ENCODE measurements at regions not wholly inside any gene's neighbourhood (a gene's known extent, or its start where the extent isn't known, plus 50 kb on each side); places are given as distances from the start of the nearest gene placed in this dataset.

- no peak for DNase-seq (ENCODE audit: low read depth)
- no peak for TF ChIP-seq CTCF (IDR thresholded peaks at IDR 0.05; ENCODE audit: low read depth, low read length, missing control alignments)
- H3K4me3 ChIP-seq (ENCODE audit: low read depth, low read length), result no peak overlapping the region
These were observed 130.3 kb downstream of the IRF8 start for GRCh38 chr16:86029131-86029741.

GRCh38 chr16:86030116-86030515 lies 131.2 kb downstream of the IRF8 start:
- no peak for DNase-seq (ENCODE audit: low read depth)
- no peak overlapping the region for H3K4me3 ChIP-seq (ENCODE audit: low read depth, low read length)
- TF ChIP-seq CTCF (IDR thresholded peaks at IDR 0.05; ENCODE audit: low read depth, low read length, missing control alignments), result no peak

- H3K4me3 ChIP-seq (ENCODE audit: low read depth, low read length), result no peak overlapping the region
- TF ChIP-seq CTCF (IDR thresholded peaks at IDR 0.05; ENCODE audit: low read depth, low read length, missing control alignments), result no peak
- no peak for DNase-seq (ENCODE audit: low read depth)
These were observed 132.2 kb downstream of the IRF8 start for GRCh38 chr16:86031141-86031678.

GRCh38 chr16:86033016-86033474 lies 134.1 kb downstream of the IRF8 start:
- H3K4me3 ChIP-seq (ENCODE audit: low read depth, low read length), result no peak overlapping the region
- DNase-seq (ENCODE audit: low read depth), result no peak
- TF ChIP-seq CTCF (IDR thresholded peaks at IDR 0.05; ENCODE audit: low read depth, low read length, missing control alignments), result no peak

- no peak overlapping the region for H3K4me3 ChIP-seq (ENCODE audit: low read depth, low read length)
- TF ChIP-seq CTCF (IDR thresholded peaks at IDR 0.05; ENCODE audit: low read depth, low read length, missing control alignments), result no peak
- no peak for DNase-seq (ENCODE audit: low read depth)
These were observed 135.0 kb downstream of the IRF8 start for GRCh38 chr16:86033971-86034370.

GRCh38 chr16:86034421-86034919 lies 135.5 kb downstream of the IRF8 start:
- no peak overlapping the region for H3K4me3 ChIP-seq (ENCODE audit: low read depth, low read length)
- no peak for TF ChIP-seq CTCF (IDR thresholded peaks at IDR 0.05; ENCODE audit: low read depth, low read length, missing control alignments)
- DNase-seq (ENCODE audit: low read depth), result no peak

GRCh38 chr16:86035906-86036305 lies 136.9 kb downstream of the IRF8 start:
- DNase-seq (ENCODE audit: low read depth), result no peak
- no peak overlapping the region for H3K4me3 ChIP-seq (ENCODE audit: low read depth, low read length)
- TF ChIP-seq CTCF (IDR thresholded peaks at IDR 0.05; ENCODE audit: low read depth, low read length, missing control alignments), result no peak

Measured in GM12864 (cell line).